ENCODE measurements at regions not wholly inside any gene's neighbourhood (a gene's known extent, or its start where the extent isn't known, plus 50 kb on each side); places are given as distances from the start of the nearest gene placed in this dataset.

- no peak for DNase-seq (ENCODE audit: low spot score)
- intact Hi-C loops (cut with DNase I) = no loop called here
These were observed 67.3 kb upstream of the SLC10A2 start for GRCh38 chr13:103133556-103133955.

GRCh38 chr13:103130681-103131210, 64.5 kb upstream of the SLC10A2 start:
- DNase-seq (ENCODE audit: low spot score) = no peak
- intact Hi-C loops (cut with DNase I) = no loop called here

DNA sequence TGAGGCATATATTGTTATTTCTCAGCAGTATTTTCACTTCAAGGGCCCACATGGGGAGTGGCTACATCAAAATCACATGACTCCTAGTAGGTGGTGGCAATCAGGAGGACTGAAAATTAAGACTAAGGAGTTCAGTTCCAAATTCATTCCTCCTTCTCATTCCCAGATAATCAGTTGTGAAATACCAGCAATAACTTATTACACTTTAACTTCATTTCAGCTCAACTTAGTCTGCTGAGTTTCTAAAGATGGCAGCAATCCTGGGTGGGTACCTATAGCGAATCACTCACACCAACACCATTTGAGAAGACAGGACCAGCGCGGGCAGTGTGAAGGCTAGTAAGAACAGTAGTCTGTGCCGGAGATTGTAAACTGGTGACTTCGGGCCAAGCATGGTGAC, 63.9 kb upstream of the SLC10A2 start:
- intact Hi-C loops (cut with DNase I) = no loop called here

More for the DNA sequence above, 63.9 kb upstream of the SLC10A2 start:
- no peak for DNase-seq (ENCODE audit: low spot score)

All from posterior vena cava (tissue), 2 donors.